ENCODE measurements at regions not wholly inside any gene's neighbourhood (a gene's known extent, or its start where the extent isn't known, plus 50 kb on each side); places are given as distances from the start of the nearest gene placed in this dataset.

GRCh38 chr13:111045170-111045569, 69.9 kb upstream of the ARHGEF7 start:
- no peak for TF ChIP-seq CTCF (IDR thresholded peaks at IDR 0.05; ENCODE audit: control extremely low read depth, extremely low read depth, low read depth, missing control alignments)
- CTCF ChIA-PET, result interaction anchor here (1.1 to 3.0 kb wide), 2 partner anchors 23 to 130 kb away, joined by 3 to 8 read pairs; no protein-coding TSS in a partner anchor

DNA sequence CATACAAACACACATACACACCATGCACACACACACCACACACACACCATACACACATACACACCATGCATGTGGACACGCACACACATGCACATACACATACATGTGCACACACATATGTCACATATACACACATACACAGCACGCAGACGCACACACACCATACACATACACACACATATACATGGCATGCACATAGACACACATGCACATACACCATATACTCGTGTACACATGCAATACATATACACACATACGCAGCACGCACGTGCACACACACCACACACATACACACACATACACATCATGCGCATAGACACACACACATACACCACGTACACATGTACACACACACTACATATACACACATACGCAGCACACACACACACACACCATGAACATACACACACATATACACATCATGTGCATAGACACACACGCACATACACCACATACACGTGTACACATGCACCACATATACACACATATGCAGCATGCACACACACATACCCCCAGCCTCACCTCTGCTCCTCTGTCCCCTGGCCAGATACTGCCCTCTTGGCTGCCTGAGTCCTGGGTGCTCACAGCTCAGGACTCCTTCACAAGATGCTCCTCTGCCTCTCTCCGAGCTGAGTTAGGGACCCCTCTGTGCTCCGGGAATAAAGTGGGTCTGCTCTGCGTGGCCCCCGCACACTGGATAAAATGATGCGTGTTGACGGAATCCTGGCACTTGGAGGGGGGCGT, 70.9 kb upstream of the ARHGEF7 start:
- ChIA-PET POLR2A (no interaction called here), CTCF (interaction anchor here (1.5 kb wide), 1 partner anchor 99 kb away, joined by 3 read pairs; no protein-coding TSS in a partner anchor)
- TF ChIP-seq CTCF (IDR thresholded peaks at IDR 0.05; ENCODE audit: control extremely low read depth, extremely low read depth, low read depth, missing control alignments), result no peak
- DNase-seq (ENCODE audit: extremely low spot score), result no peak

More at GRCh38 chr13:111045170-111045569, 69.9 kb upstream of the ARHGEF7 start:
- no peak for DNase-seq (ENCODE audit: extremely low spot score)
- POLR2A ChIA-PET, result no interaction called here

DNA sequence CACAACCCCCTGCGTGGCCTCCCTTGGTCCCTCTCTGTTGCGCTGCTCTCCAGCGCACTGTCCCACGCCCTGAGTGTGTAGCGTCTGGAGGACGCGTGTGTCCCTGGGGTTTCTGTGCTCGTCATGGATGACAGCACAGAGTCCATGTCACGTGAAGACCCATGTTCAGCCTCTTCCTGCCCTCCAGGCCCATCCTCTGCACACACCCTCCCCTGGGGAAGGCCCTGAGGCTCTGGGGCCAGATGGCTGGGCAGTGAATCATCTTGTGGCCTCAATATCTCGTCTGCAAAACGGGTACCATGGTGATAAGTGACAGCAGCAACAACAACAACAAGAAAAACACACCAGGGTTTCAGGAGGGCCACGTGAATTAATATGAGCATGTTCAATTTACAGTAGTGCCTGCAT, 71.5 kb upstream of the ARHGEF7 start:
- no peak for TF ChIP-seq CTCF (IDR thresholded peaks at IDR 0.05; ENCODE audit: control extremely low read depth, extremely low read depth, low read depth, missing control alignments)
- no peak for DNase-seq (ENCODE audit: extremely low spot score)
- ChIA-PET POLR2A (no interaction called here), CTCF (interaction anchor here (1.5 kb wide), 1 partner anchor 99 kb away, joined by 3 read pairs; no protein-coding TSS in a partner anchor)

GRCh38 chr13:111042661-111043226, 72.4 kb upstream of the ARHGEF7 start:
- TF ChIP-seq CTCF (IDR thresholded peaks at IDR 0.05; ENCODE audit: control extremely low read depth, extremely low read depth, low read depth, missing control alignments), result no peak
- ChIA-PET POLR2A (no interaction called here), CTCF (interaction anchor here (1.5 kb wide), 1 partner anchor 98 kb away, joined by 3 read pairs; no protein-coding TSS in a partner anchor)
- no peak for DNase-seq (ENCODE audit: extremely low spot score)

DNA sequence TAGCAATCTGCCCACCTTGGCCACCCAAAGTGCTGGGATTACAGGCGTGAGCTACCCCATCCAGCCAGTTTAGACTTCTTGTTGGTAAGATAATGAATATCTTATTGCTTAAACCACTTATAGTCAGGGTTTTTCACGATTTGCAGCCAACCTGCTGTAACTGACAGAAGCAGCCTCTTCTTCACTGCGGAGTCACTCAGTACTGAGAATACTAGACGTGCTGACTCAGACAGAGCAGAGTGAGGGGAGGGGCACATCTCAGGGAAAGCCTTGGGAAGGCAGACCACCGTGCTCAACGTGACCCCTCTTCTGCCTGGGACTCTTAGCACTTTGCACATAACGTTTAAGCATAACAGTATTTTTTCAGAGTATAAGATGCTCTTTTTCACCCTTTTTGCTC, 74.3 kb upstream of the ARHGEF7 start:
- no peak for DNase-seq (ENCODE audit: extremely low spot score)
- ChIA-PET POLR2A (no interaction called here), CTCF (no interaction called here)
- no peak for TF ChIP-seq CTCF (IDR thresholded peaks at IDR 0.05; ENCODE audit: control extremely low read depth, extremely low read depth, low read depth, missing control alignments)

GRCh38 chr13:111039735-111040134, 75.4 kb upstream of the ARHGEF7 start:
- CTCF ChIA-PET, result no interaction called here
- POLR2A ChIA-PET, result no interaction called here
- DNase-seq (ENCODE audit: extremely low spot score), result no peak
- TF ChIP-seq CTCF (IDR thresholded peaks at IDR 0.05; ENCODE audit: control extremely low read depth, extremely low read depth, low read depth, missing control alignments), result no peak

Data from GM10248 (cell line).